ENCODE measurements at regions not wholly inside any gene's neighbourhood (a gene's known extent, or its start where the extent isn't known, plus 50 kb on each side); places are given as distances from the start of the nearest gene placed in this dataset.

DNA sequence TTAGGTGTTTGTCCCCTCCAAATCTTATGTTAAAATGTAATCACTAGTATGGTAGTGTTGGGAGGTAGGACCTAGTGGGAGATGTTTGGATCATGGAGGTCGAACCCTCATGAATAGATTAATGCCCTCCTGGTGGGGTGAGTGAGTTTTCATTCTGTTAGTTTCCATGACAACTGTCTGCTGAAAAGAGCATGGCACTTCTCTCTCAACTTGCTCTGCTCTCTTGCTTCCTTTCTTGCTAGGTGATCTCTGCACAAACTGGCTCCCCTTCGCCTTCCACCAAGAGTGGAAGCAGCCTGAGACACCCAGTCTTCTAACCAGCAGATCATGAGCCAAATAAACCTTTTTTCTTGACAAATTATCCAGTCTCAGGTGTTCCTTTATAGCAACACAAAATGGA lies 853.9 kb downstream of the SORCS1 start:
- H3K9ac ChIP-seq (ENCODE audit: low read depth in 1 of 2, low read length in 2 of 2) = no peak overlapping the region
- H3K27ac ChIP-seq (ENCODE audit: low read depth in 2 of 2, low read length in 2 of 2) = no peak overlapping the region
- no peaks in the 10 kb centered on the region for H3K36me3 ChIP-seq (ENCODE audit: control insufficient read depth in 2 of 2, insufficient read depth in 2 of 2, low read length in 2 of 2)
- H3K27me3 ChIP-seq (ENCODE audit: control insufficient read depth in 2 of 2, insufficient read depth in 2 of 2, low read length in 2 of 2) = no peaks in the 10 kb centered on the region
- no peaks in the 10 kb centered on the region for H3K4me1 ChIP-seq (ENCODE audit: control insufficient read depth in 2 of 2, insufficient read depth in 2 of 2, low read length in 2 of 2)
- H3K4me3 ChIP-seq (ENCODE audit: low read length in 2 of 2) = no peak overlapping the region
- no peaks in the 10 kb centered on the region for H3K9me3 ChIP-seq (ENCODE audit: control insufficient read depth in 2 of 2, low read length in 2 of 2)

DNA sequence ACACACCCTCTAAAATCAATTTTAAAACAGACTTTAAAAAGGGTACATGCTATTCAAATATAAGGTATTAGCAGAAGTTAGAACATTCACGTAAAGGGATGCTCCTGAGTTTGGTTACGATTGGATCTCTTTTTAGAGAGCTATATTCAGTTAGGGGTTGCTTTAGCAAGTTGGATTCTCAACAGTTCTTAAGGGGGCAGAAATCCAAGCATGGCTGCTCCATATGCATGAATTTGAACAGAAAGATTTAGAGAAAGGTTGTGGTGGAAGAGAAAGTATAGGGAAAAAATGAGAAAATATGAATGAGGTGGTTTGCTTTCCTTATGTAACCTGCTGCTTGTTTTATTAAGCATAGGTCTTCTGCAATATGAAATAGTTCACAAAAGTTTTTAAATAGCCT lies 855.1 kb downstream of the SORCS1 start:
- no peaks in the 10 kb centered on the region for H3K4me1 ChIP-seq (ENCODE audit: control insufficient read depth in 2 of 2, insufficient read depth in 2 of 2, low read length in 2 of 2)
- H3K27ac ChIP-seq (ENCODE audit: low read depth in 2 of 2, low read length in 2 of 2) = no peak overlapping the region
- H3K27me3 ChIP-seq (ENCODE audit: control insufficient read depth in 2 of 2, insufficient read depth in 2 of 2, low read length in 2 of 2) = no peaks in the 10 kb centered on the region
- no peaks in the 10 kb centered on the region for H3K9me3 ChIP-seq (ENCODE audit: control insufficient read depth in 2 of 2, low read length in 2 of 2)
- H3K36me3 ChIP-seq (ENCODE audit: control insufficient read depth in 2 of 2, insufficient read depth in 2 of 2, low read length in 2 of 2) = no peaks in the 10 kb centered on the region
- no peak overlapping the region for H3K9ac ChIP-seq (ENCODE audit: low read depth in 1 of 2, low read length in 2 of 2)
- no peak overlapping the region for H3K4me3 ChIP-seq (ENCODE audit: low read length in 2 of 2)

DNA sequence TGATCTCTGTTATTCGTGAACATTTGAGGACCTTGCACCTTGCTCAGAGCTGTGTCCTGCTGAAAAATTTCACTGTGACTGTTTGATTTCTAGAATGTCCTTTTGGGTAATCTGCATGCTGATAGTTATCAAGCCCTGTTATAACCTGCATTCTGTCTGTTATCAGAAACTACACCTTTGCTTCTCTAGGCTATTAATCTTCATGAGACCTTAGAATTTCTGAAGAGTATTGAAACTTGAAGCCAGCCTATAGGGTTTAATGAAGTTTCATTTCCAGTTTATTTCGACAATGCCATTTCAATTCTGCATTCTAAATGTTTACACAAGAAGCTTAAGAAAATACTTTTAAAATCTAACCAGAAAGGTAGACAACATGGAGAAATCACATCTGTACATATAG lies 856.2 kb downstream of the SORCS1 start:
- Histone ChIP-seq H3K9ac (ENCODE audit: low read depth in 1 of 2, low read length in 2 of 2) (no peak overlapping the region), H3K9me3 (ENCODE audit: control insufficient read depth in 2 of 2, low read length in 2 of 2) (no peaks in the 10 kb centered on the region), H3K27ac (ENCODE audit: low read depth in 2 of 2, low read length in 2 of 2) (no peak overlapping the region), H3K4me3 (ENCODE audit: low read length in 2 of 2) (no peak overlapping the region), H3K36me3 (ENCODE audit: control insufficient read depth in 2 of 2, insufficient read depth in 2 of 2, low read length in 2 of 2) (no peaks in the 10 kb centered on the region), H3K27me3 (ENCODE audit: control insufficient read depth in 2 of 2, insufficient read depth in 2 of 2, low read length in 2 of 2) (no peaks in the 10 kb centered on the region), H3K4me1 (ENCODE audit: control insufficient read depth in 2 of 2, insufficient read depth in 2 of 2, low read length in 2 of 2) (no peaks in the 10 kb centered on the region)

DNA sequence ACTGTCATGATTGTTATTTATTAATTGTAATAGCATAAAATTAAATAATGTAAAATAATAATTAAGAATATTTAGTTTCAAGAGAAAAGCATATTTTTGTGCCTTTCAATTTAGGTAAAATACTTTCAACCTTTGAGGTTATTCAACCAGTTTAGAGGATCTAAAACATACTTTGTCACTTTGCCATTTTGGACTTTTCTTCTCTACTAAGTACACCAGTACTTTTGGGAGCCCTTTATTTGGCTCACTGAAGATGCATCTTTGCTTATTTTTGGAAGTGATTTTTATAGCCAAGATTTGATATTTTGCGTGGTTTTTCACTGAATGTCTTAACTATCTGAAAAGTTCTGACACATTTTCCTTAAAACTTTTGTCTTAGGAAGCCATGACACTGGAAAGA lies 860.5 kb downstream of the SORCS1 start:
- no peaks in the 10 kb centered on the region for H3K9me3 ChIP-seq (ENCODE audit: control insufficient read depth in 2 of 2, low read length in 2 of 2)
- no peaks in the 10 kb centered on the region for H3K27me3 ChIP-seq (ENCODE audit: control insufficient read depth in 2 of 2, insufficient read depth in 2 of 2, low read length in 2 of 2)
- H3K9ac ChIP-seq (ENCODE audit: low read depth in 1 of 2, low read length in 2 of 2) = no peak overlapping the region
- no peak overlapping the region for H3K4me3 ChIP-seq (ENCODE audit: low read length in 2 of 2)
- no peaks in the 10 kb centered on the region for H3K36me3 ChIP-seq (ENCODE audit: control insufficient read depth in 2 of 2, insufficient read depth in 2 of 2, low read length in 2 of 2)
- H3K27ac ChIP-seq (ENCODE audit: low read depth in 2 of 2, low read length in 2 of 2) = no peak overlapping the region
- no peaks in the 10 kb centered on the region for H3K4me1 ChIP-seq (ENCODE audit: control insufficient read depth in 2 of 2, insufficient read depth in 2 of 2, low read length in 2 of 2)

DNA sequence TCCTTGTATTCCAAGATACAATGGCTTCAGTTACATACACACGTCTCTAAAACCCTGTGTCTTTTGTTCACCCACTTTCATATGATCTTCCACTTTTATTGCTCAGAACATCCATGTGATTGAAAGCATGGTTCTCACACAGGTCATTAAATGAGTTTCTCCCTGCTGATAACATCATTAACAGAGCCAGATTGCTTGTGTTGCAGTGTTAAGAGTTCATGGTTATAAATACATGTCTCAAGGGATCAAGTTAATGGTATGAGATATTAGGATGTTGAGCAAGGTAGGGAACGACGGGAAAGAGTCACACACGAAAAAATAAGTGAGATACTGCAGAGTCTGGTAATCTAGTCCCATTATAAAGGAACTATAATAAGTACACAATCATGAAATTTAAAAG lies 861.5 kb downstream of the SORCS1 start:
- H3K9ac ChIP-seq (ENCODE audit: low read depth in 1 of 2, low read length in 2 of 2) = no peak overlapping the region
- no peaks in the 10 kb centered on the region for H3K36me3 ChIP-seq (ENCODE audit: control insufficient read depth in 2 of 2, insufficient read depth in 2 of 2, low read length in 2 of 2)
- no peaks in the 10 kb centered on the region for H3K9me3 ChIP-seq (ENCODE audit: control insufficient read depth in 2 of 2, low read length in 2 of 2)
- no peaks in the 10 kb centered on the region for H3K4me1 ChIP-seq (ENCODE audit: control insufficient read depth in 2 of 2, insufficient read depth in 2 of 2, low read length in 2 of 2)
- H3K4me3 ChIP-seq (ENCODE audit: low read length in 2 of 2) = no peak overlapping the region
- H3K27ac ChIP-seq (ENCODE audit: low read depth in 2 of 2, low read length in 2 of 2) = no peak overlapping the region
- H3K27me3 ChIP-seq (ENCODE audit: control insufficient read depth in 2 of 2, insufficient read depth in 2 of 2, low read length in 2 of 2) = no peaks in the 10 kb centered on the region

DNA sequence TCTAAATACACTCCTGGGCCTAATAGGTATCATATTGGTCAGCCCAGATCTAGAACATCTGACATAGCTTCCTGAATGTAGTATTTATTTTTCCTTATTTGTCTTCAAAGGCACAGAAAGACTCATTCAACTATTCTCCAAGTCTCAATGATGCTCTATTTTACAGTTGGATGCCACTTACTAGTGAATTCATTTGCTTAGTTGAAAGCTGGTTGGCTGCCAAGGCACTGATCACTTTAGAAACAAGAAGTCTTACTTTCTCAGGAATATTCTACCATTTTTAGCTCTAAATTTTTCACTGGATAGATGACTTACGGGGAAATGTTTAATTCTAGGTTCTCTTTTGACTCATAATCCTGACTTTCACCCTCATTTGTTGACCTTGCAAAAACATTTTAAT lies 863.4 kb downstream of the SORCS1 start:
- Histone ChIP-seq H3K27me3 (ENCODE audit: control insufficient read depth in 2 of 2, insufficient read depth in 2 of 2, low read length in 2 of 2) (no peaks in the 10 kb centered on the region), H3K4me1 (ENCODE audit: control insufficient read depth in 2 of 2, insufficient read depth in 2 of 2, low read length in 2 of 2) (no peaks in the 10 kb centered on the region), H3K4me3 (ENCODE audit: low read length in 2 of 2) (no peak overlapping the region), H3K9me3 (ENCODE audit: control insufficient read depth in 2 of 2, low read length in 2 of 2) (no peaks in the 10 kb centered on the region), H3K27ac (ENCODE audit: low read depth in 2 of 2, low read length in 2 of 2) (no peak overlapping the region), H3K9ac (ENCODE audit: low read depth in 1 of 2, low read length in 2 of 2) (no peak overlapping the region), H3K36me3 (ENCODE audit: control insufficient read depth in 2 of 2, insufficient read depth in 2 of 2, low read length in 2 of 2) (no peaks in the 10 kb centered on the region)

DNA sequence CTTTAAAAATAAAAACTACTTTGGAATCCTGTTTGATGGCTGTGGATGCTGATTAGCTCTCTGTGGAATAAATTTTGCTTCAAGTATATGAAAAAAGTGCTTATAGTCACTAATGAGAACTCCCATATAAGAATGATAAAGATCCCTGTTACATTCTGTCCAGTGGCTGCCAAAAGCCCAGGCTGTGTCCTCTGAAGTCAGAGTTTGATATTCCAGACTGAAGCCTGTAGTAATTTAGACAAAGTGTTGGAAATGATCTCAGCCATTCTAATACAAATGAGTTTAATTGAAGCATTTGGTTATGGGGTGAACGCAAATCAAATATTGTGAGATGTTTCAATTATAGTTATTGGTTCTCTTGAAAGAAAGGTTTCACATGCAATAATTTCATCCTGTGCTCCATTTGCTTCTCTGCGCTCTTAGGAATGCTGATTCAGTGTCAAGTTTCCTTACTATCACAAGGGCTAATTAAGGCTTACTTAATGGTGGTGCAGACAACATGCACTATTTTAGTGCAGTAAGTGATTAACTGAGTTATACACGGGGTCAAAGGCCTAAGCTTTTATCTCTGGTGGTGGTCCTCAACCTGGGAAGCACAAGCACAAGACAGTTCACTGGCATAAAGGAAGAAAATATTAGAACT lies 867.6 kb downstream of the SORCS1 start:
- no peak overlapping the region for H3K4me3 ChIP-seq (ENCODE audit: low read length in 2 of 2)

DNA sequence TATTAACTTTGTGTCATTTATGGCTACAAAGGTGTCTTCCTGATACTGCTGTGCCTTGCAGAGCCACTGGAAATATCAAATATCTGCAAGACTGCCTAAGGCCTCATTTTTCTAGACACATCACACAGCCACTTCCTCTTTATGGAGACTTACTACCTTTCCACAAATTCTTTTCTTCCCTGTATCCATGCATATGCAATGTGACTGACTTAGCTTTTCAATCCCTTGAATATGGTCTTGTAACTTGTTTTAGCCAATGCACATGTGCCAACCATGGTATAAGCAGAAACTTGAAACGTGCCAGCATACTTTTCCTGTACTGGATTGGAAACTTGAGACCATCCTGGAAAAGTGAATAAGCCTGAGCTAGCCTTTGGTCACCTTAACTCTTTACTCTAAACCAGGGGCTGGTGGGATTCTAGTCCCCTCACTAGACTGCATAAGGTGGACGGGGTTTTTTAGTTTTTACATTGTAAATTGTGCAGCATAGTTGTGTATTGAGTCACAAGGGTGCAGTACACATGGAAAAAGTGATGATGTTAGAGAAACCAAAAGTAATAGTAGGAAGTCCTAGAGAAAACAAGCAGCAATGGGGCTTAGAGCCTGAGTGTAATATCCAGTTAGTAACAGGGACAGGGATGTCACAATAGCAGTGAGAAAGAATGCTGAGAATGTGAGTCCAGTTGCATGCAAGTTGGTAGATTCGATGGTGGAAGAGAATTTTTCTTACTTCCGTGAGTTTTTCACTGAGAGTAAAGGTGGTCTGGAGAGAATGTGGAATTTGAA lies 879.5 kb downstream of the SORCS1 start:
- no peaks in the 10 kb centered on the region for H3K27me3 ChIP-seq (ENCODE audit: control insufficient read depth in 2 of 2, insufficient read depth in 2 of 2, low read length in 2 of 2)
- H3K4me3 ChIP-seq (ENCODE audit: low read length in 2 of 2) = no peak overlapping the region
- no peak overlapping the region for H3K27ac ChIP-seq (ENCODE audit: low read depth in 2 of 2, low read length in 2 of 2)
- H3K36me3 ChIP-seq (ENCODE audit: control insufficient read depth in 2 of 2, insufficient read depth in 2 of 2, low read length in 2 of 2) = no peaks in the 10 kb centered on the region
- H3K9me3 ChIP-seq (ENCODE audit: control insufficient read depth in 2 of 2, low read length in 2 of 2) = no peaks in the 10 kb centered on the region
- no peaks in the 10 kb centered on the region for H3K4me1 ChIP-seq (ENCODE audit: control insufficient read depth in 2 of 2, insufficient read depth in 2 of 2, low read length in 2 of 2)
- no peak overlapping the region for H3K9ac ChIP-seq (ENCODE audit: low read depth in 1 of 2, low read length in 2 of 2)

More for the DNA sequence above, 867.6 kb downstream of the SORCS1 start:
- no peaks in the 10 kb centered on the region for H3K9me3 ChIP-seq (ENCODE audit: control insufficient read depth in 2 of 2, low read length in 2 of 2)
- no peak overlapping the region for H3K9ac ChIP-seq (ENCODE audit: low read depth in 1 of 2, low read length in 2 of 2)
- no peaks in the 10 kb centered on the region for H3K36me3 ChIP-seq (ENCODE audit: control insufficient read depth in 2 of 2, insufficient read depth in 2 of 2, low read length in 2 of 2)
- no peaks in the 10 kb centered on the region for H3K4me1 ChIP-seq (ENCODE audit: control insufficient read depth in 2 of 2, insufficient read depth in 2 of 2, low read length in 2 of 2)
- H3K27me3 ChIP-seq (ENCODE audit: control insufficient read depth in 2 of 2, insufficient read depth in 2 of 2, low read length in 2 of 2) = no peaks in the 10 kb centered on the region
- no peak overlapping the region for H3K27ac ChIP-seq (ENCODE audit: low read depth in 2 of 2, low read length in 2 of 2)

DNA sequence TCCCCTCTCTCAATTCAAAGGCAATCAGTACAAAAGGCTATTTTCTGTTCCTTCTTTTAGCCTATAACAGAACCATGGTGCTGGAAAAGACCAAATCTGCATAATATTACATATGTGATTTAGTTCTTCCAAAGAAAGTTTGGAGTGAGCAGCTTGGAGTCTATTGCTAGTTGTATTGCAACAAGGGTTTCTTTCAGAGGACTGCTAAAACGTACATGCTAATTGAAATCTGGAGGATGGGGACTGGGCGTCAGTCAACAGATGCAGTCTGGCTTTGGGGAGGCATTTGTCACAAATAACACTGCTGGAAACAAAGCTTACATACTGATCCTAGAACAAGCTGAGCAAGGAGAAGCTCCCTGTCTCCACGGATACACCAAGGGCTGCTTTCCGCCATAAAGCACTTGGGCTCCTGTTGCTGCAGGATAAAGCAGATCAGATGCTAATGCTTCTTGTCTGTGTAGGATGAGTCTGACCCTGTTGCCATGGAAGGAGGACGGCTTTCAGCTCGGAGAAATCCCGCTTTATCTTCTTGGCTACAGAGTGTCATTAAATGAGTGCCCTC lies 883.5 kb downstream of the SORCS1 start:
- no peaks in the 10 kb centered on the region for H3K9me3 ChIP-seq (ENCODE audit: control insufficient read depth in 2 of 2, low read length in 2 of 2)
- no peaks in the 10 kb centered on the region for H3K36me3 ChIP-seq (ENCODE audit: control insufficient read depth in 2 of 2, insufficient read depth in 2 of 2, low read length in 2 of 2)
- no peaks in the 10 kb centered on the region for H3K4me1 ChIP-seq (ENCODE audit: control insufficient read depth in 2 of 2, insufficient read depth in 2 of 2, low read length in 2 of 2)
- no peak overlapping the region for H3K9ac ChIP-seq (ENCODE audit: low read depth in 1 of 2, low read length in 2 of 2)
- H3K27me3 ChIP-seq (ENCODE audit: control insufficient read depth in 2 of 2, insufficient read depth in 2 of 2, low read length in 2 of 2) = no peaks in the 10 kb centered on the region
- no peak overlapping the region for H3K4me3 ChIP-seq (ENCODE audit: low read length in 2 of 2)
- no peak overlapping the region for H3K27ac ChIP-seq (ENCODE audit: low read depth in 2 of 2, low read length in 2 of 2)

DNA sequence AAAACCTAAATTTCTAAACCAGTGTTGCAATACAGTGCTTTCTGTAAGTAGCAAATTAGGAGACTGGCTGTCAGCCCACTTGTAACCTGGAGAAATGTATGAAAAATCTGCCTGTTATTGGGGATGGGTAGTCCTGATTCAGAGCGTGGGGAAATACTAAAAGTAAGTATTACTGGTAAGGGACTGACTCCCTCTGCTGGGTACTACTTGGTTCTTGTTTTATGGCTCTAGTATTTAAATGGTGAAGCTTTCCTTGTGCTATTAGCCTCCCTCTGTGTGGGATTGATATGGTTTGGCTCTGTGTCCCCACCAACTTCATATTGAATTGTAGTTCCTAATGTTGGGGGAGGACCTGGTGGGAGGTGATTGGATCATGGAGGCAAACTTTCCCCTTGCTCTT lies 886.1 kb downstream of the SORCS1 start:
- H3K27ac ChIP-seq (ENCODE audit: low read depth in 2 of 2, low read length in 2 of 2) = no peak overlapping the region
- no peaks in the 10 kb centered on the region for H3K4me1 ChIP-seq (ENCODE audit: control insufficient read depth in 2 of 2, insufficient read depth in 2 of 2, low read length in 2 of 2)
- no peaks in the 10 kb centered on the region for H3K36me3 ChIP-seq (ENCODE audit: control insufficient read depth in 2 of 2, insufficient read depth in 2 of 2, low read length in 2 of 2)
- no peaks in the 10 kb centered on the region for H3K9me3 ChIP-seq (ENCODE audit: control insufficient read depth in 2 of 2, low read length in 2 of 2)
- no peaks in the 10 kb centered on the region for H3K27me3 ChIP-seq (ENCODE audit: control insufficient read depth in 2 of 2, insufficient read depth in 2 of 2, low read length in 2 of 2)
- no peak overlapping the region for H3K4me3 ChIP-seq (ENCODE audit: low read length in 2 of 2)
- H3K9ac ChIP-seq (ENCODE audit: low read depth in 1 of 2, low read length in 2 of 2) = no peak overlapping the region

Measured in mucosa of rectum (tissue), 2 donors.